ENCODE measurements at regions not wholly inside any gene's neighbourhood (a gene's known extent, or its start where the extent isn't known, plus 50 kb on each side); places are given as distances from the start of the nearest gene placed in this dataset.
A peak's percentile ranks its signal among the peaks of the same experiment; 100 is the strongest.

- no peak for DNase-seq (ENCODE audit: low read depth)
These were observed 116.2 kb downstream of the NSUN3 start for GRCh38 chr3:94179059-94179458.

GRCh38 chr3:94183551-94183950, 120.7 kb downstream of the NSUN3 start:
- DNase-seq (ENCODE audit: low read depth), result no peak

GRCh38 chr3:94184781-94185180, 121.9 kb downstream of the NSUN3 start:
- DNase-seq (ENCODE audit: low read depth), result peak; percentile 82

DNA sequence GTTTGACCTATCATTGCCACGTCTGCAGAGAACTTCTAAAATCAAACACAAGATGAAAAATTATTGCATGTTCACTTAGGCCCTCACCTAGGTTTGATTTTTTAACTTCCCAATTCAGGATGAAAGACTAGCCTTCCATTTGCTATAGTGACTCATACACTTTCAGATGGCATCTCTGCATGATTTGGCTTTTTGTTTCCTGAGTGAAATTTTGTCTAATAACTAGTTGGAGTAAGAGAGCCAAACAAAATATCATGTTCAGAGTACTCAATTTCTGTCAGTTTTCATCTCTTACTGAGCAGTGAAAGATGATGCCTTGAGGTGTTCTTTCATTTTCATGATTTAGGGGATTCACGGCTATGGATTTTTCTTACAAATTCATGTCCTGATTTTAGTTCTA, 122.9 kb downstream of the NSUN3 start:
- DNase-seq (ENCODE audit: low read depth), result peak; percentile 43

DNA sequence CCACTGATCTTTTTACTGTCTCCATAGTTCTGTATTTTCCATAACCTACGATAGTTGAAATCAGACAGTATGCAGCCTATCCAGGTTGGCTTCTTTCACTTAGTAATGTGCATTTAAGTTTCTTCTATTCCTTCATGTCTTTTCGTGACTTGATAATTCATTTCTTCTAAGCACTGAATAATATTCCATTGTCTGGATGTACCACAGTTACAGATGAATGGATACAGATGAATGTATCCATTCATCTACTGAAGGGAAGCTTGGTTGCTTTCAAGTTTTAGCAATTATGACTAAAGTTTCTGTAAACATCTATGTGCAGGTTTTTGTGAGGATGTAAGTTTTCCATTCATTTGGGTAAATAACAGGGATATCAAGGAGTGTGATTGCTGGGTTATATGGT, 124.8 kb downstream of the NSUN3 start:
- no peak for DNase-seq (ENCODE audit: low read depth)

DNA sequence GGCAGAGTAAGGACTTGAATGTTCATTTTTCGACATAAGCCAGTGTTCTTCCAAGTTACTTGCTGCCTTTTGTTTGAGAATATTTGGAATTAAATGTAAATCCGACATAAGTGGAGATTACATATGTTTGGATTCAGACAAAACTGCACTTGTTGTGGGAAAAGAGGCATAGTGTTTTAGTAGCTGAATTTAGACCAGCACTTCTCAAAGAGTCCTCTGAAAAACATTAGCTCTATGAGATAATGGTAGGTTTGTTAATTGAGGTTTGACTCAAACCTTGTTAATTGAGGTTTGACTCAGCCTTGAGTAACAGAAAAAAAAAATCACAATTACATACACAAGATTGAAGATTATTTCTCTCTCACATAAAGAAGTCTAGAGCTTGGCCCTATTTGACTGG, 132.5 kb downstream of the NSUN3 start:
- no peak for DNase-seq (ENCODE audit: low read depth)

GRCh38 chr3:94206291-94206690, 143.4 kb downstream of the NSUN3 start:
- no peak for DNase-seq (ENCODE audit: low read depth)

- no peak for DNase-seq (ENCODE audit: low read depth)
These were observed 147.4 kb downstream of the NSUN3 start for GRCh38 chr3:94210256-94210655.

- no peak for DNase-seq (ENCODE audit: low read depth)
These were observed 154.5 kb downstream of the NSUN3 start for GRCh38 chr3:94217406-94217805.

GRCh38 chr3:94220426-94220825, 157.6 kb downstream of the NSUN3 start:
- no peak for DNase-seq (ENCODE audit: low read depth)

- DNase-seq (ENCODE audit: low read depth), result no peak
These were observed 159.0 kb downstream of the NSUN3 start for GRCh38 chr3:94221829-94222228.

DNA sequence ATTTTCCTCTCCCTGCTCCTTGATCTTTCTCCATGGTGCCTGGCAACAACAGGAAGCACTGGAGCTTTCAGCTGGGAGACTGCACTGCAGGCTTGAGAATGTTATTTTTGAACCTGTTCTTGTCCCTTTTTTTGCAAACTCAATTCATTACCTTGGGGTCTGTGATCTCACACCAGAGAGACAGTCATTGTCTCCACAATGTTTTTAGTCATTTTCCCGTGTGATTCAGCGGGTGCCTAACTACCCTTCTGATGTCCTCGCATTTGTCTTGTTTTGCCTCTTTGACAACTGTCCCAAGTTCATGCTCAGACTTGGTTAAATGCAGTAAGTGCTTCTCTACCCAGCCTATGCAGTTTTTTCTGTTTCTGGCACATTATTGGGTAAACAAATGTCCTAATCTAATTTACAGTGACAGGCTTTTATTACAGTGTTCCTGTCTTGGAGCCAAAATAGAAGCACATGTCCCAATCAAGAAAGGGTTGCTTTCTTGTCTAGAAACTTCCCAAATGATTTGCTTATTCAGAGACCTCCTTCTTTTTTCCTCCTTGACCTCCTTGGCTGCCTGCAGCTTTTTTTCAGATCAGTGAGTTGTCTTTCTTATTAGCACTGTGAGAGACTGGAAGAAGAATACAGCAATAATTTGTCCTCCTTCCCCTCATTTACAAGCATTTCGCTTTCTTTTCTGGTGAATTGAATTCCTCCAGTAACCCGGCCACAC, 162.4 kb downstream of the NSUN3 start:
- peak; percentile 68 for DNase-seq (ENCODE audit: low read depth)

GRCh38 chr3:94226078-94226477, 163.2 kb downstream of the NSUN3 start:
- peak; percentile 93 for DNase-seq (ENCODE audit: low read depth)

- no peak for DNase-seq (ENCODE audit: low read depth)
These were observed 170.1 kb downstream of the NSUN3 start for GRCh38 chr3:94232921-94233320.

DNA sequence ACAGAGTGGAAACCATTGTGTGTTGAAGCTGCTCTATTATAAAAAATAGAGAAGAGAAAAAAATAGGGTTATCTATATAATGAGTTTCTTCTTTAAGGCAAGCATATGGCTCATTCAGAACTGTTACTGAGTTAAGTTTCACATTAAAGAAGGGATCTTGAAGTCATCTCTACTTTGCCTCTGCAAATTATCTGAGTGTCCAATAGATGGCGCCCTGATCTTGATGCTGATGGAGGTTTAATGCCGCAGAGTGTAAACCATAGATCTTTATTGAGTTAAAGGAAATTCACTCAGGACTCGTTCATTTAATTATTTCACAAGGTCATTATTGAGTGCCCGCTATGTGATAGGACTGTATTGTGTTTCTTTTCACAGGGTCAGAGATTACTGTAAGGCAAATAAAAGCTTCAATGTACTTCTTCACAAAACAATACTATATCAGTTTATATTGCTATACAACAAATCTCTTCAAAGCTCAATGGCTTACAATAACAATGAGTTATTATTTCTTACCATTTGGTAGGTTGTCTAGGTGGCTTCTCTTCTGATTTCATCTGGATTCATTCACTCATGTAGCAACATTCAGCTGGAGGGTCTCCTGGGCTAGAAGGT, 171.4 kb downstream of the NSUN3 start:
- peak; percentile 62 for DNase-seq (ENCODE audit: low read depth)

GRCh38 chr3:94241986-94242385, 179.1 kb downstream of the NSUN3 start:
- DNase-seq (ENCODE audit: low read depth), result no peak

DNA sequence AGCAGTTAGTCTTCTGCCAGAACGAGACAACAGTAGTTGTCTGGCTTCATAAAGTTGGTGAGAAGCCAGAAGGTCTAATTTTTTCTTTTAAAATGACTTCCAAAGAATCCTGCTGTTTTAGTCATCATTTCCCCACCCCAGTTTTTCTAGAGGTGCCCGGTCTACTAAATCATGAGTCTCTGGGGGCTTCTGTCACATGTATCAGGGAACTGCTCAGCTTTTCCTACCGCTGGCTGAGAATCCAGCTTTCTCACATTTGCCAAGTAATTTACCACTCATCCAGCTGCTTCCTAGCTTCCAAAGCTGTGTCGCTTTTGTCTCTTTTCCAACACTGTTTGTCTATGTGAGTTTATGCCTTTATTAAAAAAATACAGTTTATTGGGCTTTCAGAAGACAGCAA, 183.3 kb downstream of the NSUN3 start:
- no peak for DNase-seq (ENCODE audit: low read depth)

DNA sequence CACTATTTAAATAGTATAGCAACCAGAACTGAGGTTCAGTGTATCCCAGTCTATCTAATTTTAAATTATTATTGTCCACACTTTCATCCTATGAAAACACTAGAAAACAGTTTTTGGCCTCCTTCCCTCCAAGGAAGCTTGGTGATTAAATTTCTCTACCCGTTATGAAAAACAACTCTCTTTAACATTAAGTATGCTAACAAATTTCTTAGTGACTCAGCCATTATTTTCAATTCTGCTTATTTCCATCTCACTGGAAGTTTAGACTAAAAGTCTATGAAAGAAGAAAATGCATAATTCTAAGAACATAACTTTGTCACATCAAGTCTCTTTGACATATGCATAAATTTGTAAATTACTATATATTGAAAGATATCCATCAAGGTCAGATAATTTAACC, 185.2 kb downstream of the NSUN3 start:
- no peak for DNase-seq (ENCODE audit: low read depth)

DNA sequence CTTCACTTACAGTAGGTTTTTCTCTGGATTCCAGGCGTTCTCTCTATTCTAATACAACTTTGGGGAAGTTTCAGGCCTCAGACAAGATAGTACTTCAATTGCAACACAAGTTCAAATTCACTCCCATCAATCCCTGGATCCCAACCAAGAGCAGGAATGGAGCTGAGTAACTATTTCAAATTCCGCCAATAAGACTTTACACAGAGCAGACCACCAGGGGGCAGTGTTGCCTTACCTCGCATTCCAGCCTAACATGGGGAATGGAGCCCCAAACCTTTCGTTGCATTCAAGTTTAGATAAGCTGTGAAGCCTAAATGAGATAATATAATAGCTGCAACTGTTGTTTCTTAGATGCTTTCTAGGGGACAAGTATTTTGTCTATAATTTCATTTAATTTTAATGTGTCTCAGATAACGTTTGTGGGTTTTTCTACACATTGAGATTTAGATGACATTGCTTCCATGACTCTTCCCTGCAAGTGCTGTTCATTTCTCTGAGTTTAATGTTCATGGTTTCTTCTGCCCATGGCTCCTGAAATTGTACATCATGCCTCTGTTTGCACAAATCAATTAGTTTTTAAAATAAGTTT, 186.7 kb downstream of the NSUN3 start:
- DNase-seq (ENCODE audit: low read depth), result peak; percentile 64

DNA sequence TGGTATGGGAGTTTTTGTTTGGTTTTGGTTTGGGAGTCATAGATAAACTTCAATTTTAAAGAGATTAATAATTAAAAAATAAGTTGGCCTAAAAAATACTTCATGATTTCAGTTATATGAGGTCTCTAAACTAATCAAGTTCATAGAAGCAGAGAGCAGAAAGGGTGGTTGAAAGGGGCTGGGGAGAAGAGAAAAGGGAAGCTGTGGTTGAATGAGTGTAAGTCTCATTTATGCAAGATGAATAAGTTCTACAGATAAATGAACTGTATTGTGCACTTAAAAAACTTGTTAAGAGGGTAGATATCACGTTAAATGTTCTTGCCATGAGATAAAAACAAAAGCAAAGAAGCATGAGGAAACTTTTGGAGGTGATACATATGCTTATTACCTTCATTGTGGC, 188.7 kb downstream of the NSUN3 start:
- no peak for DNase-seq (ENCODE audit: low read depth)

GRCh38 chr3:94252316-94252715, 189.5 kb downstream of the NSUN3 start:
- no peak for DNase-seq (ENCODE audit: low read depth)

- no peak for DNase-seq (ENCODE audit: low read depth)
These were observed 194.3 kb downstream of the NSUN3 start for GRCh38 chr3:94256888-94257813.

GRCh38 chr3:94258851-94259250, 196.0 kb downstream of the NSUN3 start:
- DNase-seq (ENCODE audit: low read depth), result no peak
